Panc1 (cell line): ENCODE measurements at regions not wholly inside any gene's neighbourhood (a gene's known extent, or its start where the extent isn't known, plus 50 kb on each side); places are given as distances from the start of the nearest gene placed in this dataset.
"Not testable (repeated sequence)": the region's sequence is repeated elsewhere in the genome, so short reads cannot be mapped to it uniquely, and the experiment has no call there.

Source experiments
- ATAC-seq: fragments of 200-7000 bp; cut with Tn5 transposase; 2 replicates; pipeline ENCODE4 v1.9.1; 2020; ENCODE audit warnings: mild to moderate bottlenecking, moderate library complexity
- BruUV-seq: library from RNA; stranded (reverse); fragments of 400-500 nt; replicated peaks from 2 replicates; lab custom pipeline; 2021; lab: Mats Ljungman, UMichigan
- CTCF ChIA-PET: fragments of 300-600 bp; sonication (Branson Sonifier 250); formaldehyde crosslinking; loops from one replicate; lab custom pipeline; 2022; ENCODE audit warnings: antibody characterized with exemption; lab: Charles Lee
- POLR2A ChIA-PET: fragments of 300-600 bp; sonication (Branson Sonifier 250); formaldehyde crosslinking; loops from one replicate; lab custom pipeline; 2022; ENCODE audit warnings: antibody characterized with exemption; lab: Charles Lee
- DNase-seq: peaks from one replicate; pipeline ENCODE4 v3.0.0-alpha.2; 2010; ENCODE audit warnings: low read depth, low spot score
- H3K27ac ChIP-seq: 2 replicates; pipeline ENCODE4 v1.5.1; 2011; ENCODE audit warnings: mild to moderate bottlenecking, low read length, inconsistent platforms
- H3K27me3 ChIP-seq: fragments of 200-500 bp; sonication (Bioruptor generic); 2 replicates; pipeline ENCODE4 v1.6.0; 2014; ENCODE audit warnings: low read length, inconsistent platforms; ENCODE audit not compliant: control insufficient read depth, insufficient read depth
- H3K36me3 ChIP-seq: fragments of 200-500 bp; sonication (Bioruptor generic); 2 replicates; pipeline ENCODE4 v1.5.1; 2014; ENCODE audit warnings: inconsistent platforms, mild to moderate bottlenecking, low read length, moderate library complexity; ENCODE audit not compliant: control insufficient read depth, insufficient read depth
- H3K4me1 ChIP-seq: 2 replicates; pipeline ENCODE4 v1.5.1; 2011; ENCODE audit warnings: inconsistent platforms, mild to moderate bottlenecking, low read length, moderate library complexity; ENCODE audit not compliant: control insufficient read depth, insufficient read depth
- H3K4me3 ChIP-seq, 2 experiments: 2 replicates each; pipeline ENCODE4 v1.5.1; 2011 to 2012; ENCODE audit warnings: low read depth in 2 of 2, low read length in 2 of 2, mild to moderate bottlenecking in 2 of 2, inconsistent platforms in 1 of 2, moderate library complexity in 1 of 2
- H3K9me3 ChIP-seq: fragments of 200-500 bp; sonication (Bioruptor generic); 2 replicates; pipeline ENCODE4 v1.5.1; 2014; ENCODE audit warnings: low read depth, mild to moderate bottlenecking, inconsistent platforms, low read length, moderate library complexity; ENCODE audit not compliant: control insufficient read depth, insufficient read depth
- POLR2AphosphoS5 ChIP-seq: IDR thresholded peaks from 2 replicates; pipeline ENCODE4 v1.6.1; 2012; ENCODE audit warnings: mild to moderate bottlenecking, low read depth, low read length, moderate library complexity
- REST ChIP-seq, 2 experiments: IDR thresholded peaks; 2 replicates each; pipeline ENCODE4 v1.6.1; 2011 to 2012; ENCODE audit warnings: low read depth in 2 of 2, control low read depth in 1 of 2, low read length in 1 of 2, mild to moderate bottlenecking in 1 of 2, moderate library complexity in 1 of 2; ENCODE audit not compliant: insufficient read depth in 1 of 2
- SIN3A ChIP-seq: IDR thresholded peaks from 2 replicates; pipeline ENCODE4 v1.6.1; 2012; ENCODE audit warnings: low read depth, mild to moderate bottlenecking, low read length, moderate library complexity, borderline replicate concordance; ENCODE audit not compliant: insufficient read depth
- TCF7L2 ChIP-seq: IDR thresholded peaks from 2 replicates; pipeline ENCODE4 v1.6.1; 2011; ENCODE audit warnings: mild to moderate bottlenecking, low read depth, low read length, inconsistent platforms
- in situ Hi-C: cut with HindIII; loops from 2 replicates; pipeline ENCODE4 v1.10.0; 2016; ENCODE audit warnings: low sequenced_read_pairs, low pct_unique_long_range_greater_than_20kb
- intact Hi-C: fragments of 100-400 bp; cut with micrococcal nuclease; formaldehyde crosslinking; loops from one replicate; pipeline ENCODE4 v1.10.0; 2022; ENCODE audit not compliant: unreplicated experiment
- TF ChIP-seq, protein P1 (sequence below): fragments of 450-650 bp; IDR thresholded peaks from 2 replicates; pipeline ENCODE4 v1.5.1; 2017; ENCODE audit warnings: mild to moderate bottlenecking

- in situ Hi-C loops (no loop called here), intact Hi-C loops (no loop called here)
- no peak overlapping the region for H3K4me3 ChIP-seq
- no peak for DNase-seq
- no peak overlapping the region for H3K27ac ChIP-seq
- ATAC-seq: no peak
- no TSS peak for BruUV-seq
- TF ChIP-seq TCF7L2 (no peak), REST (IDR thresholded peaks at IDR 0.05; ENCODE audit: insufficient read depth in 1 of 2, low read depth in 2 of 2, low read length in 1 of 2) (no peak), POLR2AphosphoS5 (no peak), SIN3A (no peak)
- TF ChIP-seq, protein P1, sequence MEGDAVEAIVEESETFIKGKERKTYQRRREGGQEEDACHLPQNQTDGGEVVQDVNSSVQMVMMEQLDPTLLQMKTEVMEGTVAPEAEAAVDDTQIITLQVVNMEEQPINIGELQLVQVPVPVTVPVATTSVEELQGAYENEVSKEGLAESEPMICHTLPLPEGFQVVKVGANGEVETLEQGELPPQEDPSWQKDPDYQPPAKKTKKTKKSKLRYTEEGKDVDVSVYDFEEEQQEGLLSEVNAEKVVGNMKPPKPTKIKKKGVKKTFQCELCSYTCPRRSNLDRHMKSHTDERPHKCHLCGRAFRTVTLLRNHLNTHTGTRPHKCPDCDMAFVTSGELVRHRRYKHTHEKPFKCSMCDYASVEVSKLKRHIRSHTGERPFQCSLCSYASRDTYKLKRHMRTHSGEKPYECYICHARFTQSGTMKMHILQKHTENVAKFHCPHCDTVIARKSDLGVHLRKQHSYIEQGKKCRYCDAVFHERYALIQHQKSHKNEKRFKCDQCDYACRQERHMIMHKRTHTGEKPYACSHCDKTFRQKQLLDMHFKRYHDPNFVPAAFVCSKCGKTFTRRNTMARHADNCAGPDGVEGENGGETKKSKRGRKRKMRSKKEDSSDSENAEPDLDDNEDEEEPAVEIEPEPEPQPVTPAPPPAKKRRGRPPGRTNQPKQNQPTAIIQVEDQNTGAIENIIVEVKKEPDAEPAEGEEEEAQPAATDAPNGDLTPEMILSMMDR: no peak
- ChIA-PET POLR2A (no interaction called here), CTCF (no interaction called here)
- no peaks in the 10 kb centered on the region for H3K9me3 ChIP-seq
- no peaks in the 10 kb centered on the region for H3K4me1 ChIP-seq
- H3K36me3 ChIP-seq: no peaks in the 10 kb centered on the region
- H3K27me3 ChIP-seq: peaks cover 2% of the 10 kb centered on the region; the same call in 1 of the 2 replicates
Measured at GRCh38 chr5:68110894-68111293, 104.7 kb upstream of the PIK3R1 start.

DNA sequence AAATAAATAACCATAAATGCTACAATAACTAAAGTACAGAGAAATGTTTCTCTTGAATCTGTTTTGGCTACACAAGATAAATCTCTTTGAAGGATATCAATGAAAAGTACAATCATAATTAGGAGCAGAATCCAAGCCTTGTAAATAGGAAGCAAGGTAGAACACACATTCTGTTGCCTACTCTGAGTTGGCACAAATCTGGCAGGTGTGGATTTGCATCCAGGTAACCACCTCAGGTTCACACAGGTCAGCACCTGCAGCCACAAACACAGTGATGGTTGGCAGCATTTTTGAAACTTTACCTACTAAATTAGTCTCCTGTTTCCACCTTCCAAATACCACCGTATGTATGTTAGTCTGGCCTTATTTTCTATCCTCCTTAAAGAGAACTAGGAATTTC is 105.3 kb upstream of the PIK3R1 start:
- H3K4me3 ChIP-seq: no peak overlapping the region
- no peaks in the 10 kb centered on the region for H3K27me3 ChIP-seq
- in situ Hi-C loops (no loop called here), intact Hi-C loops (no loop called here)
- ChIA-PET POLR2A (no interaction called here), CTCF (no interaction called here)
- TF ChIP-seq, protein P1: no peak
- TF ChIP-seq SIN3A (no peak), TCF7L2 (no peak), REST (IDR thresholded peaks at IDR 0.05; ENCODE audit: insufficient read depth in 1 of 2, low read depth in 2 of 2, low read length in 1 of 2) (no peak), POLR2AphosphoS5 (no peak)
- no peaks in the 10 kb centered on the region for H3K36me3 ChIP-seq
- H3K27ac ChIP-seq: no peak overlapping the region
- ATAC-seq: no peak
- no TSS peak for BruUV-seq
- H3K9me3 ChIP-seq: no peaks in the 10 kb centered on the region
- no peaks in the 10 kb centered on the region for H3K4me1 ChIP-seq
- DNase-seq: no peak

DNA sequence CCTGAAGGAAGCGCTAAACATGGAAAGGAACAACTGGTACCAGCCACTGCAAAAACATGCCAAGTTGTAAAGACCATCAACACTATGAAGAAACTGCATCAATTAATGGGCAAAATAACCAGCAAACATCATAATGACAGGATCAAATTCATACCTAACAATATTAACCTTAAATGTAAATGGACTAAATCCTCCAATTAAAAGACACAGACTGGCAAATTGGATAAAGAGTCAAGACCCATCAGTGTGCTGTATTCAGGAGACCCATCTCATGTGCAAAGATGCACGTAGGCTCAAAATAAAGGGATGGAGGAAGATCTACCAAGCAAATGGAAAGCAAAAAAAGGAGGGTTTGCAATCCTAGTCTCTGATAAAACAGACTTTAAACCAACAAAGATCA is 111.3 kb upstream of the PIK3R1 start:
- BruUV-seq, CTCF ChIA-PET, ATAC-seq, intact Hi-C loops, H3K4me3 ChIP-seq, H3K36me3 ChIP-seq, H3K27me3 ChIP-seq, DNase-seq, H3K9me3 ChIP-seq, H3K27ac ChIP-seq, H3K4me1 ChIP-seq, POLR2A ChIA-PET, in situ Hi-C loops: not testable (repeated sequence)

- DNase-seq, ATAC-seq, in situ Hi-C loops, BruUV-seq, H3K27me3 ChIP-seq, H3K4me1 ChIP-seq, CTCF ChIA-PET, H3K4me3 ChIP-seq, intact Hi-C loops, H3K36me3 ChIP-seq, POLR2A ChIA-PET, H3K27ac ChIP-seq, H3K9me3 ChIP-seq: not testable (repeated sequence)
Measured at GRCh38 chr5:68103297-68103696, 112.3 kb upstream of the PIK3R1 start.
